ENCODE measurements at regions not wholly inside any gene's neighbourhood (a gene's known extent, or its start where the extent isn't known, plus 50 kb on each side); places are given as distances from the start of the nearest gene placed in this dataset.

DNA sequence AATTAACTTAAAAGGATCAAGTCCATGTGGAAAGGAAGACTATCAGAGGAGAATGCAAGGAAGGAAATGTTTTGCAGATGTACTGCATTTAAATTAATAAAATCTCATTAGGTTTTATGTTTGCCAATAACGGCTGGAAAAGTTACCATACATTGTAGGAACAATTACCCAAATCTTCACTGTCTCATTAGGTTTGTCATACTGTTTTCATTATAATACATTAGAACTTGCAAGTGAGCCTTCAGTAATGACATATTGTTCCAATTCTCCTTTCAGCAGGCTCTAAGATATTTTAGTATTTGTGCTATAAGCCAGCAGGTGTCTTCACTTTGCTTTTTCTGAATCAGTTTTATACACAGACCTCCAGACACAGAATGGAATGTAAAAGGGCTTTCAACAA lies 661.6 kb upstream of the KLHL1 start:
- no peaks in the 10 kb centered on the region for H3K36me3 ChIP-seq (ENCODE audit: insufficient read depth, low read length)
- no peak overlapping the region for H3K27ac ChIP-seq (ENCODE audit: low read length)
- H3K9me3 ChIP-seq (ENCODE audit: insufficient read depth, low read length, severe bottlenecking) = no peaks in the 10 kb centered on the region
- ATAC-seq (ENCODE audit: insufficient read depth, low read depth) = no peak
- H3K27me3 ChIP-seq (ENCODE audit: insufficient read depth, low read length, poor library complexity) = no peaks in the 10 kb centered on the region
- H3K4me1 ChIP-seq (ENCODE audit: insufficient read depth, low read length) = no peaks in the 10 kb centered on the region
- H4K20me1 ChIP-seq (ENCODE audit: insufficient read depth, low read length) = no peaks in the 10 kb centered on the region
- DNase-seq = no peak
- H3K79me2 ChIP-seq (ENCODE audit: insufficient read depth, low read length) = no peaks in the 10 kb centered on the region
- H3K4me3 ChIP-seq (ENCODE audit: low read depth in 1 of 2, low read length in 2 of 2) = no peak overlapping the region
- H3K9ac ChIP-seq (ENCODE audit: low read depth, low read length) = no peak overlapping the region
- H3K4me2 ChIP-seq (ENCODE audit: insufficient read depth, low read length) = no peak overlapping the region
- no peak for TF ChIP-seq EZH2 (IDR thresholded peaks at IDR 0.05; ENCODE audit: borderline replicate concordance, low read depth, low read length, severe bottlenecking)
- TF ChIP-seq, protein P1, sequence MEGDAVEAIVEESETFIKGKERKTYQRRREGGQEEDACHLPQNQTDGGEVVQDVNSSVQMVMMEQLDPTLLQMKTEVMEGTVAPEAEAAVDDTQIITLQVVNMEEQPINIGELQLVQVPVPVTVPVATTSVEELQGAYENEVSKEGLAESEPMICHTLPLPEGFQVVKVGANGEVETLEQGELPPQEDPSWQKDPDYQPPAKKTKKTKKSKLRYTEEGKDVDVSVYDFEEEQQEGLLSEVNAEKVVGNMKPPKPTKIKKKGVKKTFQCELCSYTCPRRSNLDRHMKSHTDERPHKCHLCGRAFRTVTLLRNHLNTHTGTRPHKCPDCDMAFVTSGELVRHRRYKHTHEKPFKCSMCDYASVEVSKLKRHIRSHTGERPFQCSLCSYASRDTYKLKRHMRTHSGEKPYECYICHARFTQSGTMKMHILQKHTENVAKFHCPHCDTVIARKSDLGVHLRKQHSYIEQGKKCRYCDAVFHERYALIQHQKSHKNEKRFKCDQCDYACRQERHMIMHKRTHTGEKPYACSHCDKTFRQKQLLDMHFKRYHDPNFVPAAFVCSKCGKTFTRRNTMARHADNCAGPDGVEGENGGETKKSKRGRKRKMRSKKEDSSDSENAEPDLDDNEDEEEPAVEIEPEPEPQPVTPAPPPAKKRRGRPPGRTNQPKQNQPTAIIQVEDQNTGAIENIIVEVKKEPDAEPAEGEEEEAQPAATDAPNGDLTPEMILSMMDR (IDR thresholded peaks at IDR 0.05; ENCODE audit: borderline replicate concordance, extremely low read depth, low read length, poor library complexity, severe bottlenecking) = no peak
- no peak overlapping the region for H2AFZ ChIP-seq (ENCODE audit: low read depth, low read length)

DNA sequence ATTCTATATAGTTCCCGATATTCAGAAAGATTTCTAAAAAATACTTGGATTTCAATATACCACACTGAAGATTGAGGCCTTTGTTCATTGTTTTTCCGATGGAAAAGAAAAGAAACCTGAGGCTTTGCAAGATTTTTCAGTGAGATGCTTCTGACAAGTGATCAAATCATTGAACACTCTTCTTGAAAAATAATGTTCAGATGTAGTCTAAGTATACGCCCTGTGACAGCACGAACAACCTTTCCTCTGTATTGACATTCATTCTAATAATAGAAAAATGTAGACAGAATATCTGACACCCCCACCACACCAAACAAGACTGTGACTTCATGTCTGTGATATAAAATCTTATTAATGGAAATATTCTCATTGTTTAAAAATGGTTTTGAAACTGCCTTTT lies 650.7 kb upstream of the KLHL1 start:
- Histone ChIP-seq H3K4me2 (ENCODE audit: insufficient read depth, low read length) (no peak overlapping the region), H3K4me3 (ENCODE audit: low read depth in 1 of 2, low read length in 2 of 2) (no peak overlapping the region), H3K9me3 (ENCODE audit: insufficient read depth, low read length, severe bottlenecking) (no peaks in the 10 kb centered on the region), H3K36me3 (ENCODE audit: insufficient read depth, low read length) (no peaks in the 10 kb centered on the region), H4K20me1 (ENCODE audit: insufficient read depth, low read length) (no peaks in the 10 kb centered on the region), H3K4me1 (ENCODE audit: insufficient read depth, low read length) (no peaks in the 10 kb centered on the region), H3K27ac (ENCODE audit: low read length) (no peak overlapping the region), H3K79me2 (ENCODE audit: insufficient read depth, low read length) (no peaks in the 10 kb centered on the region), H3K9ac (ENCODE audit: low read depth, low read length) (no peak overlapping the region), H2AFZ (ENCODE audit: low read depth, low read length) (no peak overlapping the region), H3K27me3 (ENCODE audit: insufficient read depth, low read length, poor library complexity) (no peaks in the 10 kb centered on the region)
- TF ChIP-seq EZH2 (IDR thresholded peaks at IDR 0.05; ENCODE audit: borderline replicate concordance, low read depth, low read length, severe bottlenecking) = no peak
- TF ChIP-seq, protein P1 (IDR thresholded peaks at IDR 0.05; ENCODE audit: borderline replicate concordance, extremely low read depth, low read length, poor library complexity, severe bottlenecking) = no peak
- DNase-seq (no peak), ATAC-seq (ENCODE audit: insufficient read depth, low read depth) (no peak)

DNA sequence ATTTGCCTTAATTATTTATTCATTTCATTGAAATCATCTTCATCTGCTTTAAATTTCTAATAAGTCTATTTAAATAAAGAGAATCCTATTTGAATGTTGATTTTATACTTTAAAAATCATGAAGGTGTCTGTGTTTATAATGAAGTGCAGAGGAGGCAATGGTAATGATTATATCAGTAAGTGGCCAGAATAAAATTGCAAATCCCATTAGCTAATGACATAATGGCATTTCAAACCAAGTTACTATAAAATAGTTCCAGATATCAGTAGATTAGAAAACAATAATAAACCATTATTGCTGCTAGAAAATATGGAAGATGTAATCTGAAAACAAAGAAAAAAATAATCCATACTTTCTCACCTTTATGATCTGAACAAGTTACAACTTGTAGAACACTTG lies 647.8 kb upstream of the KLHL1 start:
- Histone ChIP-seq H3K79me2 (ENCODE audit: insufficient read depth, low read length) (no peaks in the 10 kb centered on the region), H3K36me3 (ENCODE audit: insufficient read depth, low read length) (no peaks in the 10 kb centered on the region), H3K4me2 (ENCODE audit: insufficient read depth, low read length) (no peak overlapping the region), H3K9me3 (ENCODE audit: insufficient read depth, low read length, severe bottlenecking) (no peaks in the 10 kb centered on the region), H2AFZ (ENCODE audit: low read depth, low read length) (no peak overlapping the region), H3K27me3 (ENCODE audit: insufficient read depth, low read length, poor library complexity) (no peaks in the 10 kb centered on the region), H3K27ac (ENCODE audit: low read length) (no peak overlapping the region), H3K9ac (ENCODE audit: low read depth, low read length) (no peak overlapping the region), H3K4me3 (ENCODE audit: low read depth in 1 of 2, low read length in 2 of 2) (no peak overlapping the region), H3K4me1 (ENCODE audit: insufficient read depth, low read length) (no peaks in the 10 kb centered on the region), H4K20me1 (ENCODE audit: insufficient read depth, low read length) (no peaks in the 10 kb centered on the region)
- DNase-seq = no peak
- TF ChIP-seq, protein P1 (IDR thresholded peaks at IDR 0.05; ENCODE audit: borderline replicate concordance, extremely low read depth, low read length, poor library complexity, severe bottlenecking) = no peak
- no peak for TF ChIP-seq EZH2 (IDR thresholded peaks at IDR 0.05; ENCODE audit: borderline replicate concordance, low read depth, low read length, severe bottlenecking)
- ATAC-seq (ENCODE audit: insufficient read depth, low read depth) = no peak

DNA sequence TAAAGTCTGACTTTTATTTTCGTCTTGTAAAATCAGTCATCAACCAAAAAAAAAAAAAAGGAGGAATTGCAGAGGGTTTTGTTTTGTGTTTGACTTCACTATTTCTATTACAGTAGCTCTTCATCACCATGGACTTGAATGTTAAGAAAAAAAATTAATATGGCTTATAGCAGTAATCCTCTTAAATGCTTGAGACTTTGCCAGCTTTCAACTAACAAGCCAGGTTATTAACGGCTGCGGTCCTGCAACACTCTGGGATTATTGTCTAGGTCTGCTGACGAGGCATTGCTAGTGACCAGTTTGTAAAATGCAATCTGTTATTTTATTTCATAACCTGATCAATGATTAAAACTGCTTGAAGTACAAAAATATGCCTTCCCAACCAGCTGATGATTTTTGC lies 647.2 kb upstream of the KLHL1 start:
- no peak overlapping the region for H3K9ac ChIP-seq (ENCODE audit: low read depth, low read length)
- H3K27ac ChIP-seq (ENCODE audit: low read length) = no peak overlapping the region
- no peaks in the 10 kb centered on the region for H3K27me3 ChIP-seq (ENCODE audit: insufficient read depth, low read length, poor library complexity)
- H3K4me1 ChIP-seq (ENCODE audit: insufficient read depth, low read length) = no peaks in the 10 kb centered on the region
- DNase-seq (no peak), ATAC-seq (ENCODE audit: insufficient read depth, low read depth) (no peak)
- no peak overlapping the region for H3K4me3 ChIP-seq (ENCODE audit: low read depth in 1 of 2, low read length in 2 of 2)
- TF ChIP-seq, protein P1 (IDR thresholded peaks at IDR 0.05; ENCODE audit: borderline replicate concordance, extremely low read depth, low read length, poor library complexity, severe bottlenecking) = no peak
- no peak for TF ChIP-seq EZH2 (IDR thresholded peaks at IDR 0.05; ENCODE audit: borderline replicate concordance, low read depth, low read length, severe bottlenecking)
- H3K36me3 ChIP-seq (ENCODE audit: insufficient read depth, low read length) = no peaks in the 10 kb centered on the region
- no peaks in the 10 kb centered on the region for H3K79me2 ChIP-seq (ENCODE audit: insufficient read depth, low read length)
- no peak overlapping the region for H3K4me2 ChIP-seq (ENCODE audit: insufficient read depth, low read length)
- no peak overlapping the region for H2AFZ ChIP-seq (ENCODE audit: low read depth, low read length)
- no peaks in the 10 kb centered on the region for H3K9me3 ChIP-seq (ENCODE audit: insufficient read depth, low read length, severe bottlenecking)
- H4K20me1 ChIP-seq (ENCODE audit: insufficient read depth, low read length) = no peaks in the 10 kb centered on the region

All from DND-41 (cell line).